Psoas muscle (tissue), 7 donors: ENCODE measurements at regions not wholly inside any gene's neighbourhood (a gene's known extent, or its start where the extent isn't known, plus 50 kb on each side); places are given as distances from the start of the nearest gene placed in this dataset.

ENCODE experiments used
- ATAC-seq, 4 donors: fragments of 200-7000 bp; cut with Tn5 transposase; one replicate each; pipeline ENCODE4 v1.9.1; 2020; ENCODE audit warnings: moderate library complexity in 3 of 4, mild to moderate bottlenecking in 2 of 4
- DNase-seq, 2 donors: peaks; one replicate each; pipeline ENCODE4 v3.0.0-alpha.2; 2020
- H3K27ac ChIP-seq: fragments of 200-600 bp; one replicate; pipeline ENCODE4 v1.8.0; 2022
- H3K27me3 ChIP-seq, 3 donors: fragments of 200-600 bp in 1 of 3; one replicate each; pipeline versions ENCODE4 v1.6.1 to v1.8.0; 2013 to 2022; ENCODE audit warnings: low read length in 2 of 3, mild to moderate bottlenecking in 2 of 3, moderate library complexity in 1 of 3; ENCODE audit not compliant: insufficient read depth in 3 of 3
- H3K36me3 ChIP-seq, 2 donors: fragments of 200-600 bp in 1 of 2; one replicate each; pipeline versions ENCODE4 v1.6.1 to v1.8.0; 2013 to 2022; ENCODE audit warnings: low read depth in 1 of 2, mild to moderate bottlenecking in 1 of 2, moderate library complexity in 1 of 2; ENCODE audit not compliant: insufficient read depth in 1 of 2
- H3K4me1 ChIP-seq: fragments of 200-600 bp; one replicate; pipeline ENCODE4 v1.8.0; 2022
- H3K4me3 ChIP-seq: fragments of 200-600 bp; one replicate; pipeline ENCODE4 v1.8.0; 2022; ENCODE audit warnings: mild to moderate bottlenecking
- H3K9me3 ChIP-seq: fragments of 200-600 bp; one replicate; pipeline ENCODE4 v1.8.0; 2022
- CTCF ChIP-seq: fragments of 200-600 bp; IDR thresholded peaks from one replicate; pipeline ENCODE4 v1.8.0; 2022; ENCODE audit warnings: antibody characterized with exemption
- WGBS, 3 donors: extraction: QIAGEN DNeasy Blood & Tissue Kit; methylation state at CpG; one replicate each; pipeline versions ENCODE4 v1.1.6 to v1.1.7; 2013; 5-methylcytosine and 5-hydroxymethylcytosine counted together
- intact Hi-C, 2 donors: fragments of 100-400 bp; cut with DNase I; formaldehyde crosslinking; loops; one replicate each; pipeline versions ENCODE4 v1.11.0 to v1.14.2; 2022
- donor health status: healthy with polysubstance abuse.
- donor health status: DM: no; HTN: no; CAD: no; lungs with moderate emphysema.
- donor health status: Bipolar disorder and iron deficiency.
- donor health status: healthy.
- donor health status: DM: yes; HTN: yes; CAD: no.
- donor health status: DM: no; HTN: no; CAD: no.
- donor health status: DM: yes; HTN: yes; CAD: no.

- no peak for TF ChIP-seq CTCF
- intact Hi-C loops: no loop called here
- Histone ChIP-seq H3K27me3 (peaks cover 0 to 2% (median 0%) of the 10 kb centered on the region in 3 donors), H3K36me3 (no peaks in the 10 kb centered on the region), H3K4me1 (no peaks in the 10 kb centered on the region), H3K27ac (no peak overlapping the region), H3K9me3 (no peaks in the 10 kb centered on the region), H3K4me3 (no peak overlapping the region)
- ATAC-seq (no peak), DNase-seq (no peak)
- 89 to 94% (median 90%) methylated on average over 3 of the region's 3 CpGs for WGBS, 3 donors
These were observed 598.3 kb upstream of the PLXNA2 start for GRCh38 chr1:208842451-208842850.

GRCh38 chr1:208844158-208844557, 600.0 kb upstream of the PLXNA2 start:
- H3K4me3 ChIP-seq: no peak overlapping the region
- H3K4me1 ChIP-seq: no peaks in the 10 kb centered on the region
- H3K36me3 ChIP-seq: no peaks in the 10 kb centered on the region
- no peak for ATAC-seq
- no peaks in the 10 kb centered on the region for H3K9me3 ChIP-seq
- intact Hi-C loops: no loop called here
- TF ChIP-seq CTCF: no peak
- WGBS, 3 donors: 80 to 97% (median 97%) methylated on average over 3 of the region's 3 CpGs
- no peak overlapping the region for H3K27ac ChIP-seq
- H3K27me3 ChIP-seq: peaks cover 0 to 2% (median 0%) of the 10 kb centered on the region in 3 donors
- DNase-seq: no peak

GRCh38 chr1:208848854-208849253, 604.7 kb upstream of the PLXNA2 start:
- TF ChIP-seq CTCF: no peak
- no peaks in the 10 kb centered on the region for H3K4me1 ChIP-seq
- H3K4me3 ChIP-seq: no peak overlapping the region
- DNase-seq: no peak
- no peak overlapping the region for H3K27ac ChIP-seq
- WGBS, 3 donors: 78 to 90% (median 90%) methylated on average over 1 of the region's 1 CpG
- no peaks in the 10 kb centered on the region for H3K27me3 ChIP-seq
- intact Hi-C loops: no loop called here
- no peaks in the 10 kb centered on the region for H3K9me3 ChIP-seq
- ATAC-seq: no peak
- H3K36me3 ChIP-seq: no peaks in the 10 kb centered on the region

DNA sequence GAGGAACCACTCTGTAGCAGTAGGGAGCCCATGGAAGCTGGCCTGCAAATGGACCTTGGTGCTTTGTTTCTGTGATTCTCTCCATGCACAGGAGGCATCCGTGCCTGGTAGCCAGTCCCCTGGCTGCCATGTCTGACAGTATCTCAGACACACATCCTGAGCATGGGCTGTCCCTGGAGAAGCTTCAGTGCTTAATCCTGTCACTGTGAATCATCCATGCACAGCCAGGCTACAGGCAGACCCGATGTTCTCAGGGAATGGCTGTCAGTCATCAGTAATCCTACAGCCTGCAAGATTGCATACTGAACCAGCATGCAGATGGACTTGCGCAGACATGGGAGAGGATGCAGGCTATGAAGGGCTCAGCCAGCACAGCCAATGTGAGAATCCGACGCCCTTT, 606.3 kb upstream of the PLXNA2 start:
- Histone ChIP-seq H3K9me3 (no peaks in the 10 kb centered on the region), H3K27ac (no peak overlapping the region), H3K27me3 (no peaks in the 10 kb centered on the region), H3K36me3 (no peaks in the 10 kb centered on the region), H3K4me1 (no peaks in the 10 kb centered on the region), H3K4me3 (no peak overlapping the region)
- intact Hi-C loops: no loop called here
- WGBS, 3 donors: 81 to 82% (median 81%) methylated on average over 5 of the region's 5 CpGs
- TF ChIP-seq CTCF: no peak
- ATAC-seq (no peak), DNase-seq (no peak)

GRCh38 chr1:208851366-208851765, 607.2 kb upstream of the PLXNA2 start:
- Histone ChIP-seq H3K9me3 (no peaks in the 10 kb centered on the region), H3K36me3 (no peaks in the 10 kb centered on the region), H3K27ac (no peak overlapping the region), H3K4me1 (no peaks in the 10 kb centered on the region), H3K27me3 (no peaks in the 10 kb centered on the region), H3K4me3 (no peak overlapping the region)
- 21 to 61% (median 61%) methylated on average over 2 of the region's 2 CpGs for WGBS, 3 donors
- DNase-seq (no peak), ATAC-seq (no peak)
- no peak for TF ChIP-seq CTCF
- intact Hi-C loops: no loop called here
